Astrocyte of the cerebellum (primary cell): ENCODE measurements at regions not wholly inside any gene's neighbourhood (a gene's known extent, or its start where the extent isn't known, plus 50 kb on each side); places are given as distances from the start of the nearest gene placed in this dataset.
"Not testable (repeated sequence)": the region's sequence is repeated elsewhere in the genome, so short reads cannot be mapped to it uniquely, and the experiment has no call there.

Source experiments
- DNase-seq: peaks from one replicate; pipeline ENCODE4 v3.0.0-alpha.2; 2011; ENCODE audit warnings: low read depth
- H3K4me3 ChIP-seq: 2 replicates; pipeline ENCODE4 v1.5.1; 2011; ENCODE audit warnings: mild to moderate bottlenecking, low read depth, low read length, moderate library complexity
- in situ Hi-C: cut with HindIII; loops from 2 replicates; pipeline ENCODE4 v1.10.0; 2017; ENCODE audit warnings: low sequenced_read_pairs
- TF ChIP-seq, protein P1 (sequence below): IDR thresholded peaks from 2 replicates; pipeline ENCODE4 v1.5.1; 2012; ENCODE audit warnings: low read length, low read depth, moderate library complexity, mild to moderate bottlenecking; ENCODE audit errors: missing control alignments

DNA sequence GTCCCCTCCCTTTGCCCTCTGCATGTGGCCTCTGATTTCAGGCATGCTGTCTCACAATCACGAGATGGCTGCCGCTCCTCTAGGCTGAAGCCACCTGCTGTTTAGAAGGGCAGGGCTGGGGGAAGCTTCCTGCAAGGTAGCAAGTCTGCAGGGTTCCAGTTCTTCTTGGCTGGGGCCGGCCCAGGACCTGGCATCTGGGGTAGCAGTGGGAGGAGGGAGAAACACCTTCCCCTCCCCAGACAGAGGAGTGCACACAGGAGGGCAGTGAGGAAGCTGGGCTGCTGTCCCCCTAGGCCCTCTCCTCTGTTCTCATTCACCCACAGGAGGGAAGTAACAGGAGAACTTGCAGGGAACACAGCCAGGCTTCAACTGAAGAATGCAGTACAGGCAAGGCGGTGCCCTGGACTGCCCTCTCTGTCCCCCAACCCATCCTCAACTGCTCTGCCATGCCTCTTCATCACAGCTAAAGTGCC lies 345.9 kb upstream of the HS6ST1 start:
- in situ Hi-C loops, result no loop called here
- H3K4me3 ChIP-seq, result no peak overlapping the region

DNA sequence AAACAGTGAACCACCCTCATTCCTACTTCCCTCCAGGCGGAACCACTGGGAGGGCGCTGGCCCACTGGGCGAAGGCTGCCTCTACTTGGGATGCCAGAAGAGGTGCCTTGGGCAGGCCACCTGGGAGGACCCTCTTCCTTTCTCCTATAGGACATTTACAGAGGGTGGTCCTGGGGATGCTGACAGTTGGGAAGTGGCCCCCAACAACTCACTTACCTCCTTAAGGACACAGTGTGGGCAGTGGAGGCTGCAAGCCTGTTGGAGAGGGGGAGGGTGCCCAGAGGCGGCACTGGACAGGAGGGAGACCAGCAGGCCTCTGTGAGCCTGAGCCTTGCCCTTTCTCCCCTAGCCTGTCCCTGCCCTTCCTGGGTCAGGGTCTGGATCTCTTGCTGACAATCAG lies 346.4 kb upstream of the HS6ST1 start:
- H3K4me3 ChIP-seq, result no peak overlapping the region
- in situ Hi-C loops, result no loop called here
- no peak for DNase-seq
- TF ChIP-seq, protein P1, sequence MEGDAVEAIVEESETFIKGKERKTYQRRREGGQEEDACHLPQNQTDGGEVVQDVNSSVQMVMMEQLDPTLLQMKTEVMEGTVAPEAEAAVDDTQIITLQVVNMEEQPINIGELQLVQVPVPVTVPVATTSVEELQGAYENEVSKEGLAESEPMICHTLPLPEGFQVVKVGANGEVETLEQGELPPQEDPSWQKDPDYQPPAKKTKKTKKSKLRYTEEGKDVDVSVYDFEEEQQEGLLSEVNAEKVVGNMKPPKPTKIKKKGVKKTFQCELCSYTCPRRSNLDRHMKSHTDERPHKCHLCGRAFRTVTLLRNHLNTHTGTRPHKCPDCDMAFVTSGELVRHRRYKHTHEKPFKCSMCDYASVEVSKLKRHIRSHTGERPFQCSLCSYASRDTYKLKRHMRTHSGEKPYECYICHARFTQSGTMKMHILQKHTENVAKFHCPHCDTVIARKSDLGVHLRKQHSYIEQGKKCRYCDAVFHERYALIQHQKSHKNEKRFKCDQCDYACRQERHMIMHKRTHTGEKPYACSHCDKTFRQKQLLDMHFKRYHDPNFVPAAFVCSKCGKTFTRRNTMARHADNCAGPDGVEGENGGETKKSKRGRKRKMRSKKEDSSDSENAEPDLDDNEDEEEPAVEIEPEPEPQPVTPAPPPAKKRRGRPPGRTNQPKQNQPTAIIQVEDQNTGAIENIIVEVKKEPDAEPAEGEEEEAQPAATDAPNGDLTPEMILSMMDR, result no peak

More for the DNA sequence above, 345.9 kb upstream of the HS6ST1 start:
- DNase-seq, result no peak
- TF ChIP-seq, protein P1, result no peak

DNA sequence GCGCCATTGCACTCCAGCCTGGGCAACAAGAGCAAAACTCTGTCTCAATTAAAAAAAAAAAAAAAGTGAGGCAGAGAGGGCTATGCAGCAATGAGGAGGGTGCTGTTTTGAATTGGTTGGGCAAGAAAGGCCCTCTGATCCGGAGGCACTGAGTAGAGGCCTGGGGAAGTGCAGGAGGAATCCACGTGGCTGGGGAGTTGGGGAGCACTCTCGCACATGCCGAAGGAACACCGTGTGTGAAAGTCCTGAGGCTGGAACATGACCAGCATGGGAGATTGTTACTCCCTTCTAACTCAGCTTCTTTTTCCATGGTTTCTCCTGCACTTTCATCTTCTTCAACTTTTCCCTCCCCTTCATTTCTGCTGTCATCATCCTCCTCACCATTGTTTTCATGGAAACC lies 347.9 kb upstream of the HS6ST1 start:
- H3K4me3 ChIP-seq, result no peak overlapping the region
- TF ChIP-seq, protein P1, result no peak
- DNase-seq, result no peak
- in situ Hi-C loops, result no loop called here

DNA sequence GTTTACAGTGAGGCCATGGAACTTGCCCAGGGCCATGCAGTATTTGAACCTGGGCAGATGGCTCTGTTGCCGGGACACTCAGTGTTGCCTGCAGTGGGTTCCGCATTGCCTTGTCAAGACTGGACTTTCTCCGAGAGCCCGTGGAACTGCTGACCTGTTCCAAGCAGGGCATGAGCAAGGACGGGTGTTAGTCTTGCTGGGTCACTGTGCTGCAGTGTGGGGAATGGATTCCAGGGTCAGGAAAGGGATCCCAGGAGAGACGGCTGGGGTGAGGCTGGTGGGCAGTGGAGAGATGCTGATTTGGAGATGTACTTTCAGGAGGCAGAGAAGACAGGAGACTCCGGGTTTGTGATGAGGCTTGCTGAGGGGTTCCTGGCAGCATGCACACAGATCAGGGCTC lies 348.7 kb upstream of the HS6ST1 start:
- H3K4me3 ChIP-seq, result no peak overlapping the region
- TF ChIP-seq, protein P1, result no peak
- in situ Hi-C loops, result no loop called here
- no peak for DNase-seq

DNA sequence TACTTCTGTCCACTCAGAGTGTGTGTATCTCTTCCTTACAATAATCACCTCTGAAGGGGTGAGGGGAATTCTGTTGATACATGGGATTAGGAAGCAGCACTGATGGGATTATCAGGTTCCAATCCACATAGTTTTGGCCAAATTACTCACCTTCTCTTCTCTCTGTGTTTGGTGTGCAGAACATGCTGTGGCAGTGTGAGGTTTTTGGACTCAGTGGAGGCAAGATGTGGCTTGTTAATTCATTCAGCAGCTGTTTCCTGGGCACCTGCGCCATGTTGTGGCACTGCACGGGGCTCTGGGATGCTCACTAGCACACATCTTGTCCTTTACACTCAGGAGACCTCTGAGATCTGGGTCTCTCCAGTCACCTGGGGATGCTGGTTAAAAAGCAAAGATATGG lies 350.3 kb upstream of the HS6ST1 start:
- in situ Hi-C loops, result no loop called here
- no peak for DNase-seq
- no peak overlapping the region for H3K4me3 ChIP-seq
- TF ChIP-seq, protein P1, result no peak

DNA sequence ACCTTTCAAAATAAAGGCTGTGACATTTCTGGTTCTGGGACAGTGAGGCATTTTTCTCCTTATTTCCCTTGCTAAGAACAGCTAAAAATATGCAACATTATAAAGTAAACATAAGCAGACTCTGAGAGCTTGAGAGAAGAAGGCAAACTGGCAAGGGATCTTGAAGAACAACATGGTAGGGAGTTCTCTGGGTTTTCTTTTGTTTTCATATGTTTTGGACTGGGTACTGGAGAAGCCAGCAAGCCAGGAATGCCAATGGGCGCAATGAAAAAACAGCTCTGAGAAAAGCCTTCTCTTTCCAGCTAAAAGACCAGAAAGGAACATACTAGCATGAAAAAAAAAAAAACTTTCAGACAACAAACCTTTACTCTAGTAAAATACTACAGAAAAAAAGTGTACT lies 351.4 kb upstream of the HS6ST1 start:
- in situ Hi-C loops, result no loop called here
- no peak for DNase-seq
- TF ChIP-seq, protein P1, result no peak
- no peak overlapping the region for H3K4me3 ChIP-seq

DNA sequence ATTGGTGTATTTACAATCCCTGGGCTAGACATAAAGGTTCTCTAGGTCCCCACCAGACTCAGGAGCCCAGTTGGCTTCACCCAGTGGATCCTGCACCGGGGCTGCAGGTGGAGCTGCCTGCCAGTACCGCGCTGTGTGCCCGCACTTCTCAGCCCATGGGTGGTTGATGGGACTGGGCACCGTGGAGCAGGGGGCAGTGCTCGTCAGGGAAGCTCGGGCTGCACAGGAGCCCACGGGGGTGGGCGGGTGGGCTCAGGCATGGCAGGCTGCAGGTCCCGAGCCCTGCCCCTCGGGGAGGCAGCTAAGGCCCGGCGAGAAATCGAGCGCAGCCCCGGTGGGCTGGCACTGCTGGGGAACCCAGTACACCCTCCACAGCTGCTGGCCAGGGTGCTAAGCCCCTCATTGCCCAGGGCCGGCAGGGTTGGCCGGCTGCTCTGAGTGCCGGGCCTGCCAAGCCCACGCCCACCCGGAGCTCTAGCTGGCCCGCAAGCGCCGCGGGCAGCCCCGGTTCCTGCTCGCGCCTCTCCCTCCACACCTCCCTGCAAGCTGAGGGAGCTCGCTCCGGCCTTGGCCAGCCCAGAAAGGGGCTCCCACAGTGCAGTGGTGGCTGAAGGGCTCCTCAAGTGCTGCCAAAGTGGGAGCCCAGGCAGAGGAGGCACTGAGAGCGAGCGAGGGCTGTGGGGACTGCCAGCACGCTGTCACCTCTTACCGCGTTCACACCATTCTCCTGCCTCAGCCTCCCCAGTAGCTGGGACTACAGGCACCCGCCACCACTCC lies 353.5 kb upstream of the HS6ST1 start:
- H3K4me3 ChIP-seq, DNase-seq, in situ Hi-C loops: not testable (repeated sequence)

DNA sequence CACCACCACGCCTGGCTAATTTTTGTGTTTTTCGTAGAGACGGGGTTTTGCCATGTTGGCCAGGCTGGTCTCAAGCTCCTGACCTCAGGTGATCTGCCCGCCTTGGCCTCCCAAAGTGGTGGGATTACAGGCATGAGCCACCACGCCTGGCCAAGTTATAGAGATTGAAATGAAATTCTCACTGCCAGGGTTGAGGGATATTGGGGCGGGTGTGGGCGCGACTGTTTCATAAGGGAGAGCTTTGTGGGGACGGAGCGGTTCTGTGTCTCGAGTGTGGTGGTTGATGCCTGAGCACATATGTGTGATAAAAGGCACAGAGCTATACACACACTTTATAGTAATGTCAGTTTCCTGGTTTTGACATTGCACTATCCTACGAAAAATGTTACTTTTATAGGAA lies 361.0 kb upstream of the HS6ST1 start:
- H3K4me3 ChIP-seq, DNase-seq, in situ Hi-C loops: not testable (repeated sequence)
